ENCODE measurements at regions not wholly inside any gene's neighbourhood (a gene's known extent, or its start where the extent isn't known, plus 50 kb on each side); places are given as distances from the start of the nearest gene placed in this dataset.

DNA sequence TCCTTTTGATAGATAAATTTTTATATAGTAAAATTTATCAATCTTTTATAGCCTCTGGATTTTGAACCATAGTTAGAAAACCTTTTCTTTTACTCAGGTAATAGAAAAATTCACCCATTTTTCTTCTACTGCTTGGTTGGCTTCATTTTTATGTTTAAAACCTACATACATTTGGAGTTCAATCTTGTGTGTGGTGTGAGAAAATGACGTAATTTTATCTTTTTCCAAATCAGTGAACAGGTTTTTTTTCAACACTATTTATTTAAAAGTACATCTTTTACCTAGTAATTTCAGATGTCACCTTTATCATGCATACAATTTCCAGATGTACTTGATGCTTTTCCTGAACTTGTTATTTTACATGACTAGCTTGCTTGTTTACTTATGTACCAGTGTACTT lies 200.2 kb downstream of the TRIM36 start:
- Mint-ChIP-seq H3K36me3 (ENCODE audit: low read depth, unreplicated experiment) (no peaks in the 10 kb centered on the region), H3K27ac (ENCODE audit: unreplicated experiment) (no peak overlapping the region), H3K4me1 (ENCODE audit: low read depth, unreplicated experiment) (no peaks in the 10 kb centered on the region), H3K27me3 (ENCODE audit: low read depth, unreplicated experiment) (no peaks in the 10 kb centered on the region), H3K9me3 (ENCODE audit: unreplicated experiment) (no peaks in the 10 kb centered on the region), H3K4me3 (ENCODE audit: unreplicated experiment) (no peak overlapping the region)
- H3K4me3 ChIP-seq (ENCODE audit: insufficient read depth, low read depth, low read length): no peak overlapping the region
- H2AFZ ChIP-seq (ENCODE audit: low read depth, low read length): no peak overlapping the region
- no peak overlapping the region for H3K27ac ChIP-seq (ENCODE audit: low read depth, low read length)
- FAIRE-seq: no peak
- H4K20me1 ChIP-seq (ENCODE audit: insufficient read depth, low read length): no peaks in the 10 kb centered on the region
- no peaks in the 10 kb centered on the region for H3K79me2 ChIP-seq (ENCODE audit: insufficient read depth, low read length)
- H3K4me1 ChIP-seq (ENCODE audit: insufficient read depth, low read length): no peaks in the 10 kb centered on the region
- TF ChIP-seq, protein P1, sequence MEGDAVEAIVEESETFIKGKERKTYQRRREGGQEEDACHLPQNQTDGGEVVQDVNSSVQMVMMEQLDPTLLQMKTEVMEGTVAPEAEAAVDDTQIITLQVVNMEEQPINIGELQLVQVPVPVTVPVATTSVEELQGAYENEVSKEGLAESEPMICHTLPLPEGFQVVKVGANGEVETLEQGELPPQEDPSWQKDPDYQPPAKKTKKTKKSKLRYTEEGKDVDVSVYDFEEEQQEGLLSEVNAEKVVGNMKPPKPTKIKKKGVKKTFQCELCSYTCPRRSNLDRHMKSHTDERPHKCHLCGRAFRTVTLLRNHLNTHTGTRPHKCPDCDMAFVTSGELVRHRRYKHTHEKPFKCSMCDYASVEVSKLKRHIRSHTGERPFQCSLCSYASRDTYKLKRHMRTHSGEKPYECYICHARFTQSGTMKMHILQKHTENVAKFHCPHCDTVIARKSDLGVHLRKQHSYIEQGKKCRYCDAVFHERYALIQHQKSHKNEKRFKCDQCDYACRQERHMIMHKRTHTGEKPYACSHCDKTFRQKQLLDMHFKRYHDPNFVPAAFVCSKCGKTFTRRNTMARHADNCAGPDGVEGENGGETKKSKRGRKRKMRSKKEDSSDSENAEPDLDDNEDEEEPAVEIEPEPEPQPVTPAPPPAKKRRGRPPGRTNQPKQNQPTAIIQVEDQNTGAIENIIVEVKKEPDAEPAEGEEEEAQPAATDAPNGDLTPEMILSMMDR (IDR thresholded peaks at IDR 0.05; ENCODE audit: insufficient read depth, low read depth, low read length): no peak
- no peak for TF ChIP-seq EZH2 (IDR thresholded peaks at IDR 0.05; ENCODE audit: insufficient read depth, low read length)
- no peak for DNase-seq (ENCODE audit: low read depth)
- H3K4me2 ChIP-seq (ENCODE audit: low read length): no peak overlapping the region
- H3K27me3 ChIP-seq (ENCODE audit: insufficient read depth, low read length): no peaks in the 10 kb centered on the region
- no peaks in the 10 kb centered on the region for H3K9me3 ChIP-seq (ENCODE audit: insufficient read depth, low read depth, low read length)
- no peak overlapping the region for H3K9ac ChIP-seq (ENCODE audit: low read length)
- no peaks in the 10 kb centered on the region for H3K36me3 ChIP-seq (ENCODE audit: insufficient read depth, low read length)

DNA sequence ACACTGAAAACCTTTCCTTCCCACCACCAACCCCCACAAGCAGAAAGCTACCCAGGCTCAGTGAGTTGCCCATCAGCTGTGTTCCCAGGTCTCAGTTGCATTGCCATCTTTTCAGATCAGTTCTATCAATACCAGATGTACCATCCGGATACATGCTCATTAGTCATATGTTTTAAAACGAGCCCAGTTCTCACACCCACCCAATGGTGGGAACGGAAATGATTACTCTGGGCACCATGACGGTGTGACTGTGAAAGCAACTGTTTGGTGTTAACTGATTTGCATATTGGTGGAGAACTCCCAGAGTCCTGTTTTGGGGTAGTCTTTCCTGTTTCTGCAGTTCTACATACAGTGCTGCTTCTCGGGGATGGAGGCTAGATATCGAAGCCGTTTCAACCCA lies 212.3 kb downstream of the TRIM36 start:
- H3K27me3 ChIP-seq (ENCODE audit: insufficient read depth, low read length): no peaks in the 10 kb centered on the region
- no peak overlapping the region for H3K9ac ChIP-seq (ENCODE audit: low read length)
- no peaks in the 10 kb centered on the region for H3K4me1 ChIP-seq (ENCODE audit: insufficient read depth, low read length)
- H3K36me3 ChIP-seq (ENCODE audit: insufficient read depth, low read length): no peaks in the 10 kb centered on the region
- no peaks in the 10 kb centered on the region for H3K27me3 Mint-ChIP-seq (ENCODE audit: low read depth, unreplicated experiment)
- DNase-seq (ENCODE audit: low read depth): no peak
- no peaks in the 10 kb centered on the region for H4K20me1 ChIP-seq (ENCODE audit: insufficient read depth, low read length)
- H3K9me3 Mint-ChIP-seq (ENCODE audit: unreplicated experiment): peaks cover 1% of the 10 kb centered on the region
- H3K4me3 Mint-ChIP-seq (ENCODE audit: unreplicated experiment): no peak overlapping the region
- no peak for FAIRE-seq
- no peak overlapping the region for H2AFZ ChIP-seq (ENCODE audit: low read depth, low read length)
- no peak overlapping the region for H3K4me2 ChIP-seq (ENCODE audit: low read length)
- H3K36me3 Mint-ChIP-seq (ENCODE audit: low read depth, unreplicated experiment): no peaks in the 10 kb centered on the region
- no peak overlapping the region for H3K27ac Mint-ChIP-seq (ENCODE audit: unreplicated experiment)
- H3K9me3 ChIP-seq (ENCODE audit: insufficient read depth, low read depth, low read length): peaks cover 2% of the 10 kb centered on the region
- H3K27ac ChIP-seq (ENCODE audit: low read depth, low read length): no peak overlapping the region
- no peaks in the 10 kb centered on the region for H3K4me1 Mint-ChIP-seq (ENCODE audit: low read depth, unreplicated experiment)
- no peak overlapping the region for H3K4me3 ChIP-seq (ENCODE audit: insufficient read depth, low read depth, low read length)
- H3K79me2 ChIP-seq (ENCODE audit: insufficient read depth, low read length): no peaks in the 10 kb centered on the region
- TF ChIP-seq, protein P1 (IDR thresholded peaks at IDR 0.05; ENCODE audit: insufficient read depth, low read depth, low read length): no peak
- no peak for TF ChIP-seq EZH2 (IDR thresholded peaks at IDR 0.05; ENCODE audit: insufficient read depth, low read length)

- Histone ChIP-seq H3K4me2 (ENCODE audit: low read length) (no peak overlapping the region), H3K9ac (ENCODE audit: low read length) (no peak overlapping the region), H3K36me3 (ENCODE audit: insufficient read depth, low read length) (no peaks in the 10 kb centered on the region), H3K4me3 (ENCODE audit: insufficient read depth, low read depth, low read length) (no peak overlapping the region), H3K4me1 (ENCODE audit: insufficient read depth, low read length) (no peaks in the 10 kb centered on the region), H4K20me1 (ENCODE audit: insufficient read depth, low read length) (no peaks in the 10 kb centered on the region), H2AFZ (ENCODE audit: low read depth, low read length) (no peak overlapping the region), H3K9me3 (ENCODE audit: insufficient read depth, low read depth, low read length) (peaks cover 2% of the 10 kb centered on the region), H3K27ac (ENCODE audit: low read depth, low read length) (no peak overlapping the region), H3K79me2 (ENCODE audit: insufficient read depth, low read length) (no peaks in the 10 kb centered on the region), H3K27me3 (ENCODE audit: insufficient read depth, low read length) (no peaks in the 10 kb centered on the region)
- no peak overlapping the region for H3K4me3 Mint-ChIP-seq (ENCODE audit: unreplicated experiment)
- H3K4me1 Mint-ChIP-seq (ENCODE audit: low read depth, unreplicated experiment): no peaks in the 10 kb centered on the region
- no peak overlapping the region for H3K27ac Mint-ChIP-seq (ENCODE audit: unreplicated experiment)
- H3K9me3 Mint-ChIP-seq (ENCODE audit: unreplicated experiment): no peaks in the 10 kb centered on the region
- no peak for FAIRE-seq
- no peak for DNase-seq (ENCODE audit: low read depth)
- H3K36me3 Mint-ChIP-seq (ENCODE audit: low read depth, unreplicated experiment): no peaks in the 10 kb centered on the region
- no peaks in the 10 kb centered on the region for H3K27me3 Mint-ChIP-seq (ENCODE audit: low read depth, unreplicated experiment)
- no peak for TF ChIP-seq EZH2 (IDR thresholded peaks at IDR 0.05; ENCODE audit: insufficient read depth, low read length)
- TF ChIP-seq, protein P1 (IDR thresholded peaks at IDR 0.05; ENCODE audit: insufficient read depth, low read depth, low read length): no peak
Observed at GRCh38 chr5:114953565-114953964, 216.1 kb downstream of the TRIM36 start.

Data from astrocyte (in vitro differentiated cells and primary cell).